GM21737 (cell line): ENCODE measurements at regions not wholly inside any gene's neighbourhood (a gene's known extent, or its start where the extent isn't known, plus 50 kb on each side); places are given as distances from the start of the nearest gene placed in this dataset.

Experiments
- ATAC-seq: cut with Tn5 transposase; IDR thresholded peaks from one replicate; pipeline ENCODE4 v1.9.1; 2021; ENCODE audit warnings: mild to moderate bottlenecking, moderate library complexity; ENCODE audit not compliant: unreplicated experiment

DNA sequence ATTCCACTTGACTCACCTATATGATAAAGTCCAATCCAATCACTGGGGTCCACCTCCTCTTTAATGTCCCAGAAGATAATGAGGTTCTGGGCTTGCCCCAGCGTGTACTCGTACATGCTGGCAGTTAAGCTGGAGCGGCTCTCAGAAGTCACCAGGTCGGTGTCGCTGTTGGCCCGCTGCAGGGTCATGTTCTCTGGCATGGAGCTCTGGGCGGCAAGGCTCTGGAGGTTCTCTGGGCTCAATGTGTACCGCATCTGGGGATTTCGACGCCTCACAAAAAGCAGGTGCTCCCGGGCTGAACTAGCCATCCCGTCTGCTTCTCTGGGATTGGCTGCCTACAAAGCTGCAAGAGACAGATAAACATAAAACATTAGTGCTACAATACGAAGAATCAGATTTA is 206.4 kb upstream of the CCDC150 start:
- ATAC-seq, result no peak

DNA sequence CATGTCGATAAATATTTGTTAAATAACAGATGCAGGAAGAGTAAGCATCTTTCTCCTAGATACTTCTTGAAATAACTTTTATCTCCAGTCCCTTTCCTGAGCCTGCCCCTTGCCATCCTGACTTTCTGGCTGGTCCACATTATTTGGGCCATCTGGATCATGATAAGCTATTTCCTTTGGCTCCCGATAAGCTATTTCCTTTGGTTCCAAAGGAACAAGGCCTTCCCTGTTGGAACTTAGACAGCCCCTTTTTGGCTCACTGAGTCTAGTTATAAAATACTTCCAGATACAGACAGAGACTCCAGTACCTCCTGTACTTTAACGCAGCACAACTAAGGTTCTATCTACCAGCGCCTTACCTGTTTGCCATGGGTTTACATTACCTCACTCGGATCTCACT is 205.3 kb upstream of the CCDC150 start:
- no peak for ATAC-seq

DNA sequence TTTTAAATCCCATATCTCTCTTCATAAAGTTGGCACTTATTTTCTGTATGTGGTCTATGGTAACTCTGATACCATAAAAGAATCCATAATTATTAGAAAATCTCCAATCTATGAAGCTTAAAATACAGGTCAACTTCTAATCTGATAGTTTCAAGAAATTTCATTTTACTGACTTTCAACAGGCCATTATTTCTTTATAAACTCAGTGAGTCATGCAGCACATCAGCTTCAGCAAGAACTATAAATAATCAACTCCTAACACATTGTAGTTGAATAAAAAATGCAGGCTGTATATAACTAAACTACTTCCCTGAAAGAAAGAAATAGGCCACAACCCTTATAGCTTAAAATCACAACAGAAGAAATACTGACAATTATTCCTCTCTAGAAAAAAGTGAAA is 204.3 kb upstream of the CCDC150 start:
- no peak for ATAC-seq

DNA sequence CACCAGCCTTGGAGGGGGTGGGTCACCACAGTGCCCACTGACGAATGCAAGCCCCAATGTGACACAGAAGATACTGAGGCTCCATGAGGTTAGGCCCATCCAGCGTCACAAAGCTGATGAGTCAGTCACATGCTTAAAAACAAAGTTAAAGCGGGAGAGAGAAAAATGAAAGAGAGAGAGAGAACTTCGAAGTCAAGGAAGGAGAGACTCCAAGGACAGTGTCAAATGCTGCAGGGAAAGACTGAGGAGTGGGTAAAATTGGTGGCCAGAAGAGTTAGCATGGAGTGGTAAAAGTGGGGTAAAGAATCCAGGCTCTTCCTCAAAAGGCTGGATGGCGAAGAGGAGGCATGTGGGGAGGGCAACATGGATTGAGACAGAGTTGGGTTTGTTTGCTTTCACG is 201.9 kb upstream of the CCDC150 start:
- no peak for ATAC-seq

DNA sequence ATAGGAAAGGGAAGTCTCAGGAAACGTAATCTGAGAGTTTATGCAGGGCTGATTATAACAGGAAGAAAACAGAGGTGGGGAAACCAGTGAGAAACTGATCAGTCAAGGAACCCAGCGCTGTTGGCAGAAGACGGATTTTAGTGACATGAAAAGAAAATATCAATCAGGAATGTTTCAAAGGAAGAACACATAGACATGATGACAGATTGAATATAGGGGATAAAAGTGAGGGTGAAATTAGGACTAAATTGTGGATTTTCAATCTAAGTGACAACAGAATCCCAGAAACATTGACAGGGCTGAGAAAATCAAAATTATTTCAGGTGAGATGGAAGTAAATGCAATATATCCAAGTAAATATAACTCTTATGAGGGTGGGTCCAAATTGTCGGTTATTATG is 199.8 kb upstream of the CCDC150 start:
- ATAC-seq, result no peak

DNA sequence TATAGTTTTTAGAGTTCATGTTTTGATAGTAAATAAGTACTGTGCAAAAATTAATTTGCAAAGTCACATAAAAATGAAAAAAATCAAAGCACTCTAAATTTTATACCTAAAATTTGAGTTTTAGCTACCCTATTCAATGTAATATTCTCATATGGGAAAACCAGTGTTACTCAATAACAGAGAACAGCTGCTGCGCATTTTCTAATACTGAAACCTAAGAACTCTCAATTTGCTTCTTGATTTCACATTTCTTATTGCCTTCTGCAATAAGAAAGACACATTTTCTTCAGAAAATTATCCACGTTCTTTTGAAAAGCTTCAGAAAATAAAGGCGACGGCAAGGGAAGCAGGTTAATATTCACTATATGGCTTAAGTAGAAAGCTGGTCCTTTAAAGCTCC is 199.1 kb upstream of the CCDC150 start:
- no peak for ATAC-seq

DNA sequence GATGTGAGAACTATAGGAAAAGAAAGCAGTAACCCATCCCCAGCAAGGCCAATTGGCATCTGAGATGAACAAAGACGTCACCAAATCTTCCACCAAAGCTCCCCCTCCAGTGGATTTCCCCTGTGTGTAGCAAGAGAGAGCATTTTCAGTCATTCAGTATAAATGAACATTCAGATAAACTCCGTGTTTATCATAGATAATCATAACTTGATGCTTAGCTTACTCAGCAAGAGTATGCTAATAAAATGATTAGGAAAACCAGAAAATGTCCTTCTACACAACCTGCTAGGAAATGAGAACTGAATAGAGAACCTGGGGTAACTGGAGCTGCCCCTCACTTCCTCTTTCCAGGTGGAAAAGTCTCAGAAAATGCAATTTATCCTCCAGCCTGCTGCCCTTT is 198.0 kb upstream of the CCDC150 start:
- ATAC-seq, result no peak

DNA sequence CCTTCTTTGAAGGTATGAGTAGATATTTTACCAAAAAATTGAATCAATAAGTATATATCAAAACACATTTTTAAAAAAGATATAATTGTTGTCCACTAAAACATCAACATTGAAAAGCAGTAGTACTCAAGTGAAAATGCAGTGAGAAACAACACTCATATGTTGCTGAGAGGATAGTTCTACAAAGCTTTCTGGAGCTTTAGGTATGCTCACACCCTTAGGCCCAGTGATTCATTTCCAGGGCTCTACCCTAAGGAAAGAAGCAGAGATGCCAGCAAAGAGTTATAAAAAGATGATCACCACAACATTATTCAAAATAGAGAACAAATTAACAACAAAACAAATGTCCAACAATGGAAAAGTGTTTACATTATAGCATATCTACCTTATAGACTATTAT is 197.3 kb upstream of the CCDC150 start:
- ATAC-seq, result no peak

DNA sequence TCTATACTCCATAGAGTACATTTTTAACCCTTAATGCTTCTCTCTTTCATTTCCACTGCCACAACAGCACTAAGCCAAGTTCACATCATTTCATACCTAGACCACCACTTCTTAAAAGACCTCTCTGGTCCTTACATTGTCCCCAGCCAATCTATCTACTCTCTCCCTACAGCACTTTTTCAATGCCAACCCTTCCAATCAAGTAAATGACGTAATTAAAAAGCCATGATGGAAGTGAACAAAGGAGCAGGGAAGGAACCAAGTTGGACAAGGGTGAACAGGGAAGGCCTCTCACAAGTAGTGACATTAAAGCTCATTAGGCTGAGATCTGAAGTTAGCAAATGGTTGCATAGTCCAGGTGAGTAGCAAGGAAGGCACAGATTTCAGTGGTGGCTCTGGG is 195.1 kb upstream of the CCDC150 start:
- no peak for ATAC-seq

DNA sequence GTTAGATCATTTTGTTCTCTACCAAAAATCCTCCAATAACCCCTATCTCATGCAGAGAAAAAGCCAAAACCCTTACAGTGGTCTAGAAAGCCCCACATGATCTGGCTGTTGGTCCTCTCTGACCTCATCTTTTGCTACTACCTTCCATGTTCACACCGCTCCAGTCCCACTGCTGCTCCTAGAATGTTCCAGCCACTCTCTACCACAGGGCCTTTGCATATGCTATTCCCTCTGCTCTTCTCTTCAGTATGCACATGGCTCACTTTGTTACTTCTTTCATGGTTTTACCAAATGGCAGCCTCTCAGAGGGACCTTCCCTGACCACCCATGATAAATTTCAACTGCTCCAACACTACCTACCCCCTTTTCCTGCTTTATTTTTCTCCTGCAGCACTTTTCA is 193.5 kb upstream of the CCDC150 start:
- no peak for ATAC-seq

DNA sequence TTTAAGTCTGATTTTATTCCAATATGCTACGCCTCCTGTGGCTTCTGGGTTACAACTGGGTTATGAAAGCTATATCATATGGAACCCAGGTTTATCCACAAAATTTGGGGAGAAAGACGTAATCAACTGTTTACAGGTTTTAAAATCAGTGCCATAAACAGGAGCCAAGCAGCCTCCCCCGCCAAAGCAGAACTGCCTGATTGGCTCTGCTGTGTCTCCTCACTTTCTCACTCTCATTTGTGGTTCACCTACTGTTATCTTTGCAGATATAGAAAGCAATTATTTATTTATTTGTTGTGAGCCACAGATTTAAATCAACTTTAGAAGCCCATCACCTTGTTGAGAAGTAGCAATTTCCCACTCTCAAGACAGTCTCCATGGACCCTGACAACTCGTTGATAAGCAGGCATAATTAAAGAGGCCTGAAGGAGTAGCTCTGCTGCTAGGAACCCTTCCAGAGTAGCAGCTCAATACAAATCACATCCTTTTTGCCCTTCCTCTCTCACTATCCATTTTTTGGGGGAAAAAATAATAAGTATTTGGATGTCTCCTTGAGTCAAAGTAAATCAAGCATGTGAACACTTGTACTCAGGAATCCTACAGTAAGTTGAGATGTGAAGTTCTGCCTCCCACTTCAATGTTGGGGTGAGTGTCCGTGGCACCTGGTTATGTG is 191.0 kb upstream of the CCDC150 start:
- ATAC-seq, result no peak

DNA sequence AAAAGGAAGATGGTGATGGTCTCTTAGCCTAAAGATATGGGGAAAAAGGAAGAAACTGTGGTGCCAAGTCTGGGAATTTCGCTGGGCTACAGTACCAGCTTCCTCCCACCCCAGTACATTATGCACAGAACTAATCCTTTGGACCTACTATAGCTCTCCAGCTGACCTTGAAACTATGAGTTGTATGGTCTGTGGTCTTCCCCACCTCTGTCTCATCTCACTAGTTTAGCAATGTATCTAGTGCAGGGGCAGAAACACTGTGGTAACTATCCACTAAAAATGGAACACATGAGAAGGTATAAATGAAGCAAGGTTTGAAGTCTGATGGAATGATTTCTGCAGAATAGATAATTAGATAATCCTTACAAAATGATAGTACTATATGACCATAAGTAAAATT is 190.4 kb upstream of the CCDC150 start:
- no peak for ATAC-seq

DNA sequence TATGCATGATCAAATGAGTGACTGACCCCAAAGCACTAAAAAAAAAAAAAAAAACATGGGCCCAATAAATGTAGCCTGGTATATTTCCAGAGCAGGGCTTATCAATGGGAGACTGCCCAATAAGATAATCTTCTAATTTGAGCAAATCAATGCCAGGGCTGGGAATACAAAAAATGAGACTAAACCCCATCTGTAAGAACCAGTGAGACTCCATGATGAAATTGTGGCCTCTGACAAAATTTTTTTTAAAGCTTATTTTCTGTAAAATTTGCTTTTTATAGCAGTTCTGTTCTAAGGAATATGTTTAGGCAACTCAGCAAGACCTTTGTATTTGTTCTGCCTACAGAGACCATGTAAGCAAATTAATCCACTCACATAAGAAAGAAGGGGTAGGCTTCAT is 186.8 kb upstream of the CCDC150 start:
- ATAC-seq, result no peak

DNA sequence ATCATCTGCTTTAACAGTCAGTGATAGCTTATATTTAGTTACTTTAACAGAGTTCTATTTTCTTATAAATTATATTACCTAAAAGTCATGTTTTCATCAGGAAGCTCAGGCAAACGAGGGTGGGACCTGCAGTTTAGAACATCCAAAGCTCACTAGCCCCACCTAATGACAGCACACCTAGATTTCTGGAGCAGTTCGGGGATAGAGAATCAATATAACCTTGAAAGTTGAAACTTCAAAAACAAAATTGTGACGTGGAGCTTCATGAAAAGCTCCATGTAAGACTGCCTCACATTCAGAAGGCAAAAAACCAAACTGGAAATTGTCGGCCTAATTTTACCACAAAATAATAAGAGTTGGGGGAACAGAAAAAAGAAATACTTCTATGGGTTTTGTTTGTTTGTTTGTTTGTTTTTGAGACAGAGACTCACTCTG is 185.9 kb upstream of the CCDC150 start:
- ATAC-seq, result no peak

DNA sequence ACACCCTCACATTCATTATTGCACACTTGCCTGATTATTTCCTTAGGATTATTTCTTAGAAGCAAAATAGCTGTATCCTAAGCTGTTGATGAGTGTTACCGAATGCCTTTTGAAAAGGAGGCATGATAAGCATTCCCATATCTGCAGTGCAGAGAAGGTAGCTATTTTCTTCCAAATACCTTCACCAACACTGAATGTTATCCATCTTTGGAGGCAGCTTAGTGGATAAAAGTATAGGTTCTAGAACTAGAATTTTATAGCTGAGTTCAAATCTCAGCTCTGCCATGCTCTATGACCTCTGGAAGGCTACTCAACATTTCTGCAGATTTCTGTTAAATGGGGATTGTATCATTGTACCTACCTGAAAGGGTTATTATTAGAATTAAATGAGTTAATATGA is 185.0 kb upstream of the CCDC150 start:
- ATAC-seq, result no peak

DNA sequence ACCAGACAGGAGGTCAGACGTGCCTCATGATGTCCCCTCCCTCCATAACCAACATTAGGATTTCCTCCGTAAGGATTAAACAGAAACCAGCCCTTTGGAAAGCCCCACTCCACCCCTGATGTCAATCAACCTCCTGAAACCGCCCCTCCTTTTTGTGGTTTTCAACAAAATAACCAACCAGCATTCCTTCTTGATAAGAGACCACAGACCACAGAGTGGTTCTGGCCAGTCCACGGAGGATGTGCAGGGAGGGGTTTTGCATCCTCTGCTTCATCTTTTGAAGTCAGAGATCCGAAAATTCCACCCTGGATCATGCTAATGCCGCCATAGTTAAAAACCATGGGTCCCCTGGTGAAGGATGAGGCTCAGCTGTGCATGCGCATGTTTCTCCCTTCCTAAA is 180.0 kb upstream of the CCDC150 start:
- no peak for ATAC-seq

DNA sequence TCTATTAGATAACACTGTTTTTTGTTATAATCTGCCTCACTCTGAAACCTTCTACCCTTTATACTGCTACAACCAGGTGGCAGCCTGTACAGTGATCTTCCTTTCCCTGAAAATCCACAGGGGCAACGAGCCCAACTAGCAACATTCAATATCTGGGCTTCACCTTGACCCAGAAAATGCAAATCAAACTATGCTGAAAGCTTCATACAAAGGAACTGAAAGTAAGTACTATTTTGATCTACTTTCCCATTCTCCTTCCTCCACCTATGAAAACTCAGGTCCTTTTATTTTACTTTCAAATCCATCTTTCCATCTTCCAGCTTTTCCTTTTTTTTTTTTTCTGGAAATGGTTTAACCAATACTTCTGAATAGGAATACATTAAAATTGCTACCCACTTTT is 175.8 kb upstream of the CCDC150 start:
- ATAC-seq, result no peak

DNA sequence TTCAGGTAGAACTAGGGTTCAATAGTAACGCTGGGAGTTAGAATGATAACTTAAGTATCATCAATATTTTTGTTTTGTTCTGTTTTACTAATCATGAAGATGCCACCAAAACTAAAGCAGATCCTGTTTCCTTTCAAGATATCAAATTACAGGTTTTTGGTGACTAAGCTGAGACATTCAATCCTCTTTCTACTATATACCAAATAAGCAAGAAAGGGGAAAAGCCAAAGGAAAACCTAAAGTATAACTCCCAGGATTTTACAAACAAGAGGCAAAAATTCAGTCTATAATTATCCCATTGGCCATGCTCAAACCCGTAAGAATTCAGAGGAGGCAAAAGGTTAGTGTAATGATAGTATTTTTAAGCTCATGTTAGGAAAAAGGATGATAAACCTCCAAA is 175.2 kb upstream of the CCDC150 start:
- no peak for ATAC-seq

DNA sequence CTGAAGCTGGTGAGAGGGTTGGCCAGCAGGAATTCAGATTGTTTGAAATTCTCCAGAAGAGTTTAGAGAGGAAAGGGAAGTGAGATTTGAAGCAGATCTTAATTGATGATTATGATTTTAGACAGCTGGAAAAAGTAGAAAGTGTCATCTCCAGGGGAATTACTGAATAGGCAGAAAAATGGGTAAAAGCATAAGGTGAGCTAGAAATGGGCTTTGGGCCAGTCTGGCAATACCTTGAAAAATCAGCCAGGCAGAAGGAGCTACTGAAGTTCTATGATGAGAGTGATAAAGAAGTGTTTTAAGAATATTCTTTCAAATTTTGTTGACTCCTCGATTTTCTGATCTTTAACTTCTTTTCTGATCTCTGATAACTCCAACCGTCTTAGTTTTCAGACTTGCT is 172.9 kb upstream of the CCDC150 start:
- ATAC-seq, result no peak

DNA sequence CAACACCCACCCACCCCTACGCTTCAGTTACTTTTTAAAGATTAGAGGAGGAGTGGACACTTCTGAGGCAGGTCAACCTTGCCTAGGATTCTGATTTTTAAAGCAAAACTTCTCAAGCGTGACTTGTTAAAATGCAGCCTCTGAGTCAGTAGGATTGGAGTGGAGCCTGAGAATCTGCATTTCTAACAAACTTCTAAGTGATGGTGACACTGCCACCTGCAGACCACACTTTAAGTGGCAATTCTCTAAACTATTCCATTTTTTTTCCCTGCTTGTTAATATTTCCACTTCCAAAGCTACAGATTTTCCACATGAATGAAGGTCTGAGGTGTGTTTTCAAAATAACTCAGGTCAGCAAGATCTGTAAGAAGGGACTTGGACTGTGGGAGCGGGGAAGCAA is 171.1 kb upstream of the CCDC150 start:
- no peak for ATAC-seq

DNA sequence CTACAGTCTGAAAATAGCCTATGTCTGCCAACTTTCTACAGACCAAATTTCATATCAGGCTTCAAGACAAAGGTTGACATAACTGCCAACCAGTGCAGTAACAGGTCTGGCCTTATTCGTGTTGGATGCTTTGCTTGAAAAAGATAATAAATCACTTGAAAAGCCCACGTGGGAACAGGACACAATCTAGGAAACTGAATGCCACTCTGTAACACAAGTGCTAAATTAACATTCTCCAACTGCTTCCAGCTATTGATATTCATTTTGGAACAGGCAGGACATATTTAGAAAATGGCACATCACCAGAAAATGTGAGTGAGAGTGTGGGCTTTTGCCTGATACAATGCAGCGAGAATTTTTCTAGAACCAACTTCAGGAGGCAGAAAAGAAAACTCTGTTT is 165.9 kb upstream of the CCDC150 start:
- ATAC-seq, result no peak

DNA sequence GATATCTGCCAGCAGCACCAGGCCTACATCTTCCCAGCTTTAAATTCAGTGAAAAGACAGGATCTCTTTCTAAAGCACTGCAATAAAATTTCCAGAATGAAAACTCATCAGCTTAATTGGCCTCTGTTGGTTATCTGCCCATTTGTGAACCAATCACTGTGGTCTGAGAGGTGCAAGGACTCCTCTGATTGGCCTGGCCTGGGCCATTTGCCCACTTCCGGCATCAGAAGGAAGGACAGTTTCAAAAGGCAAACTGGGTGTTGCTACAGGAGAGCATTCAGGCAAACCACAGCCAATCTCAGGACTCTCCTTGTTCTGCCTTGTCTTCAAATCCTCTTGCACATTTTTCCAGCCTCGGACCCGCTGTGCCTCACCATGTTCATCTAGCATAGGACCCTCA is 163.9 kb upstream of the CCDC150 start:
- no peak for ATAC-seq

DNA sequence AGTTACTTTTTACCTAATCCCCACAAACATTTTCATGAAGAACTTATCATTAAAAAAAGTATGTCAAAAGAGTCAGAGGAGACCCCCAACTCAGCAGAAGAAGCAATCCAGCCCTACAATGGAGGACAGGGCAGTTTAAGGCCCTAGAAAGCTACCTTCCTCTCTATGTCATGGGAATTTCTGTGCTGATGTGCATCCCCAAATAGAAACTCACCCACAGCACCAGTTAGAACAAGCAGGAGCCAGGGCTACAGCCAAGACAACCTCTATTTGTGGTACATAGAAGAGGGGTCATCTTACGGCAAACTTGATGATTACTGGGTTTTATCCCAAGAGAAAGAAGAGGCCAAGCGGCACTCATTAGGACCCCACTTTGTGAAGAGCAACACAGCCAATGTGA is 160.9 kb upstream of the CCDC150 start:
- no peak for ATAC-seq

DNA sequence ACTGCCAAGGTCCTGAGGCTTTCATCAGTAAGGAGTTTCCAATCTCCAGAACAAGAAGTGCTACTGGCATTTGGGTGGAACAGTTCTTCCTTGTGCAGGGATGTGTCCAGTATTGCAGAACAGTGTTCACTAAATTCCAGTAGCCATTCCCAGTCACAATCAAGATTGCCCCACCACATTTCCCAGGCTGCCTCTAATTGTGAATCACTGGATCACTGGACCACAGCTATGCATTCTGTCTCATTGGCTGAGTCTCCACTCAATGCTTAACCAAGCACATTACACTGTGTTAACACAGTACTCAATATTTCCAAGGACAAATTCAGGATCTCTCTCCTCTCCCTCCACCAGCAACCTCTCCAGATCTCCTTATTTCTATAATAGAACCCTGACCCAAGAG is 160.2 kb upstream of the CCDC150 start:
- no peak for ATAC-seq
